ENCODE measurements at regions not wholly inside any gene's neighbourhood (a gene's known extent, or its start where the extent isn't known, plus 50 kb on each side); places are given as distances from the start of the nearest gene placed in this dataset.

DNA sequence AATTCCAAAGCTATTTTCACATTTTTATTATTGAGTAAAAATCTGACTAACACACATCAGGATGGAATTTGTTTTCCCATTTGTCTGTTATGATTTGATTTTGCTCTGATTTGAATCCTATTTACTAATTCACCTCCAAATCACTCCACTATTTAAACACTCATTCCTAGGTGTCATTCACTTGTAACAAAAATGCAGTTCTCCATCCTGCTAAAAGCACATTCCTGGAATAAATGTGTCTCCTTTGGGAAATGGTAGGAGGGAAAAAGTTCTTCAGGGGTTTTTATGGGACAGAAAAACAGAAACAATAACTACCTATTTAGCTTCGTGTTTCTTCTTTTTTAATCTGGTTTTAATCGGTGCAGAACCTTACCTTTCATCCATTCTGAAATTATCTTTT is 494.1 kb upstream of the CITED2 start:
- in situ Hi-C loops (cut with MboI; ENCODE audit: low sequenced_read_pairs): no loop called here

DNA sequence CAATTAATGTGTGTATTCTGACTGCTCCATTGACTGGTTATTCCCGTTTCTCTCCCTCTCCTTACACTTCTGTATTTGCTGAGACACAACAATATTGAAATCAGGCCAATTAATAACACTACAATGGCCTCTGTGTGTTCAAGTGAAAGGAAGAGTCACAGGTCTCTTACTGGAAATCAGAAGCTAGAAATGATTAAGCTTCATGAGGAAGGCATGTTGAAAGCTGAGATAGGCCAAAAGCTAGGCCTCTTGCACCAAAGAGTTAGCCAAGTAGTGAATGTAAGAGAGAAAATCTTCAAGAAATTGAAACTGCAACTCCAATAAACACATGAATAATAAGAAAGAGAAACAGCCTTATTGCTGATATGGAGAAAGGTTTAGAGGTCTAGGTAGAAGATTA is 489.5 kb upstream of the CITED2 start:
- in situ Hi-C loops (cut with MboI; ENCODE audit: low sequenced_read_pairs): no loop called here

DNA sequence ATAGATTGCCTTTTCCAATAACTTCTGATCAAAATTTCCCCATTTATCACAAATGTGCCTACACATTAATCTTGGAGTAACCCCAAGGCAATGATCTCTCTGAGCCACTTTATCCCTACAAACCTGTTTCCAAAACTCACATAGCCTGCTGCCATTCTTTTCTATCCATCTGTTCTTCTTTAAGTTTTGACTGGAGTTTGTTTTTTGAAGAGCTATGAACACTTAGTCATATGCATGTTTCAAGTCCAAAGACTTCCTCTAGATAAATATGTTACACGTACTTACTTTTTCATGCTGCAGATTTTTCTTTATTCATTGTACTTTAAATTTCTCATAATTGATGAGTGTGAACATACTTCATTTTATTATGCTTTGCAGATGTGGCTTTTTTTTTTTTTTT is 488.9 kb upstream of the CITED2 start:
- in situ Hi-C loops (cut with MboI; ENCODE audit: low sequenced_read_pairs): no loop called here

DNA sequence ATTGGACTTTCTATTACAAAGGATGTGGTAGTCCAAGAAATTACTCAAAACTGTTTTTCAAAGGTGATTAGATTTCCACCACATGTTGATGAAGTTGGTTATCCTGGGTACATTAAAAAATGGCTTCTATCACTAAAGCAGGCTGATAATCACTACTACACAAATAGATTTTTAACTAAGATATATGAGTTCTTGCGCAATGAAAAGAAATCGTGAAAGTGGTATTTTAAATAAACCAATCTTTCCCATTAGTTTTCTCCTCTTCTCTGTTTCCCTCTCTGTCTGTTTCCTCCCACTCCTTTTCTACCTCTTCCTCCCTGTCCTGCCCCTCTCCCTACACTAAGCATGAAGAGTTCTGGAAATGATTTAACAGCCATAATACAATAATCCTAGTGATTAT is 487.9 kb upstream of the CITED2 start:
- in situ Hi-C loops (cut with MboI; ENCODE audit: low sequenced_read_pairs): no loop called here

DNA sequence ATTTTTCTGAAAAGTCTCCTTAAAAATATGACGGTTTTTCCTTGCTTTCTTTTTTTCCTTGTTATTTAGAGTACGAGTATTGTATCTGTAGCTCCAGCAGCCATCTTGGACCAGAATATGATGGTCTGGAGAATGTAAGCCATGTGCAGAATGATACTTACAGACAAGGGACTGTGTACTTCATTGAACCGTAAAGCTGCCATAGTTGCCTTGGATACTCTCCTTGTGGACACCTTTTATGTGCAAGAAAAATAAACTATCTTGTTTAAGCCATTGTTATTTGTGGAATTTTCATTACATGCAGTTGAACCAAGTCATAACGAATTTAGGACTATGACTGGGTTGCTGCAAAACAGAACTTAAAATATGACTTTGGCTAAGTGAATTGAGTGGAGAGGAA is 485.8 kb upstream of the CITED2 start:
- in situ Hi-C loops (cut with MboI; ENCODE audit: low sequenced_read_pairs): no loop called here

DNA sequence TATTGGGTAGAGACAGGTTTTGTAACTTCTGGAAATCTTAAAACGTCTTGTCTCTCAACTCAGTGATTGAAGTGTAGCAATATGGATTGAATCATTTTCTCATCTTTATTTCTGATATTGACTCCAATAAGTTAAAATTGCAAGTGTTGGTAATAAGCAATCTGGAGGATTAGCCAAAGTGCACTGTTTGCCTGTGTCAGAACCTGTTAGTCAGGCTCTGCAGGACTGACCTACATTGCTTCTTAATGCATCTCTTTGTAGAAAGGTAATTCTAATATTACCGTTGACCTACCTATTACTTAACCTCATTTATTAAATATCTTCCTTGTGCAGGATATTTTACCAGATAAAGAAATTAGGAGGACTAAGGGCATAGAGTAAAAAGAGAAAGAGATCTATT is 484.0 kb upstream of the CITED2 start:
- in situ Hi-C loops (cut with MboI; ENCODE audit: low sequenced_read_pairs): no loop called here

DNA sequence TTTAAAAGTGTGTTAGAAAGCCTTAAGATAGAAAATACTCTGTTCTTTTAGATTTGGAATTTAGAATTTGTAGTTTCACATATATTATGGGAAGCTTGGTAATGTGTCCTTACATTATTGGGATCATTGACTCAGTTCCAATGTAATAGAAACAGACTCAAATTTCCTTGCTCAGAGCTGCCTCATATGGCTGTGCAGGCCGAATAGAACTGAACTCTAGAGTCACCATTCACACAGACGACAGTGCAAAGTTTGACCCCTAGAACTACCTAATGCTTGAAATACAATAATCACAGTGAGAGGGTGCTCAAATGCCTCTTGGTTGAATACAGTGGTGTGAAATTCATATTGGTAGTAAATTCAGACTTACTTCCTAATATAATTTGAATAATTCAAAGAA is 482.7 kb upstream of the CITED2 start:
- in situ Hi-C loops (cut with MboI; ENCODE audit: low sequenced_read_pairs): no loop called here

DNA sequence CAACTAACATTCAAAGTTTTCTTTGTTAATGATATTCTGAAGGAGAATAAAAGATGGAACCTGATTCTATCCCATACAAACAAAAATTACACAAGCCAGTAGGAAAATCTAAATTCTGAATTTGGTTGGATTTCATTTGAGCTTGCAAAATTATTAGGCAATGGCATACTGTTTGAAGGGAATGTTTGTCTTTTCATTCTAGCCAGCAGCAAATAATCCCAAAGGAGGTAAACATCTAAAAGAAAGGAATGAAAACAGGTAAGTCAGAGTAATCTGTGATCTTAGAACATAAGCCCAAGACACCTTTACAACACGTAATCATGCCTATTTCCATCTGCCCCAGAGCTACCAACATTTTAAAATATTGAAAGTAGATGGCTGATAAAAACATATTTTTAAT is 482.1 kb upstream of the CITED2 start:
- in situ Hi-C loops (cut with MboI; ENCODE audit: low sequenced_read_pairs): no loop called here

DNA sequence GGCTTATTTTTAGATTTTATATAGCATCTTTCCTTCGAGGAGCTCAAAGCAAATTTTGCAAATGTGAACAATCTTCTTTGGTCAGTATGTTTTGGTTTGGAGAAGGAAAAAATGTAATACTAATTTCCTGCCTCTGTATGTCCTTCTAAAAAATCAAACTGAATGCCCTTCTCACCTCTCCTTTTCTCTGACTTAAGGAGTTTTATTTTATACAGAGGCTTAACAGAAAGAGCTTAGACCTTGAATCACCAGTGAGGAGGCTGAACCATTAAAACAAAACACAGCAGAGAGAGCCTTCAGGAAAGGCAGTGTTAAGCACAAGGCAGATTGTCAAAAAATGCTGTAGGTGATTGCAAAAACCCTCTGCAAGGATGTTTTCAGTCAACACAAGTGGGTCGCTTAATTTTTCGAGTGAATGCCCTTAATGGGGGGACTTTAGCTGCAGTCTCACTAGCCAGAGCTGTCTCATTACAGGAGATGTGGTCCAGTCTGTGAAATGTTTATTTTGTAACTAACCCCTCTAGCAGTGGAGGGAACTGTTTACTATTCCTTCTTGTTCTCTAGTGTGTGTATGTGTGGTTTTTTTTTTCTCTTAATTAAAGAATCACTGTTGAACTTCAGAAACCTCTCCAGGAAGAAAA is 481.3 kb upstream of the CITED2 start:
- in situ Hi-C loops (cut with MboI; ENCODE audit: low sequenced_read_pairs): no loop called here

DNA sequence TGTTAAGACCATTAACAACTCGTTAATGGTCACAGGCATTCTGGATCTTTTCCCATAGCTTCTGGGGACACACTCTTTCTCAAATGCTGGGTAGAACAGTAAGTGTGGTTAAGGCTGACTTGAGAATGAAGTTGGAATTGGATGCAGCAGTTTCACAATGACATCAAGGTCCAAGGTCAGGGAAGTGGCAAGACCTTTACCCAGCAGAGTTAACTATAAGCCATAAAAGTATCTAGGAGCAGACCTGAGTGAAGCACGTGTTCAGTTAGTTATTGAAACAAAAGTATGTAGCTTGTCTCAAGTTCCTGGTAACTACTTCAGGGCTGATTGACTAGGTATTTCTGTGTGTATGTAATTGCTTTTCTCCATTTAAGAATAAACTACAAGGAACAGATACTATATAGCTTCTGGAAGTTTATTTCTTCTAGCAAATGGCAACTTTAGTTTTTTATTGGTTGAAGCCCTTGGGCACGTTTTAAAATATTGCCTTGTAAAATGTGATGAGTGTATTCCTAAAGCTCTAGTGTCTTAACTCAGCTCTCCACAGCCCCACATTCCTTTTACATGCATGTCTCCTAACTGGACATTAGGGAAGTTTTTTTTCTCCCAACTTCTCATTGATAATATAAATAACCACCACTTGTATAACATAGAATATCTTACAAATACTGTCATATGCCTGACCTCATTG is 479.0 kb upstream of the CITED2 start:
- in situ Hi-C loops (cut with MboI; ENCODE audit: low sequenced_read_pairs): no loop called here

DNA sequence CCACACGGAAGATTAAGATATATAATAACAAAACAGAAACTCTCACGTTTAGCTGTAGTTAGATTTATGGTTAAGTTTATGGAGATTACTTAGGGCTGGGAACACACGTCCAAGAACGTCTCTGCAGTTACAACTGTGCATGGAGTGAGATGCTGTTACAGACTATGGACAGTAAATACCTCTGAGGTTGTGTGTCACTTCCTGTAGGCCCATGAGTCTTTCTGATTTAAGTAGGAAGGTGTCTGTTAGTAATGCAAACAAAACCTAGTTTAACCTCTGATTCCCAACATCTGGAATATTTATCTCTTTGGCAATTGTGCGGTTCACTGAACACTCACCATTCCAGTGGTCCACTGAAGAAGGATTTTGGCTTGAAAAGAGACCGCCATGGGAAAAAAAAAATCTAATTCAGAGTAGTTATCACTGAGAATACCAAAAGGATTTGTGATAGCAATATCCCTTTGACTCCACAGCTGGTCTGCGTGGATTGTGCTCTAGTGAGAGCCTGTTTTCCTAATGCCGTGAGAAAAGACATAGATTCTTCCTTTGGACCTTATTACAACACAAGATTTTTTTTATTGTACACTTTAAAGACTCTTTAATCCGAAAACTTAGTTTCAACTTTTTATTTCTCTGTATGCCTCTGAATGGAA is 478.2 kb upstream of the CITED2 start:
- in situ Hi-C loops (cut with MboI; ENCODE audit: low sequenced_read_pairs): no loop called here

DNA sequence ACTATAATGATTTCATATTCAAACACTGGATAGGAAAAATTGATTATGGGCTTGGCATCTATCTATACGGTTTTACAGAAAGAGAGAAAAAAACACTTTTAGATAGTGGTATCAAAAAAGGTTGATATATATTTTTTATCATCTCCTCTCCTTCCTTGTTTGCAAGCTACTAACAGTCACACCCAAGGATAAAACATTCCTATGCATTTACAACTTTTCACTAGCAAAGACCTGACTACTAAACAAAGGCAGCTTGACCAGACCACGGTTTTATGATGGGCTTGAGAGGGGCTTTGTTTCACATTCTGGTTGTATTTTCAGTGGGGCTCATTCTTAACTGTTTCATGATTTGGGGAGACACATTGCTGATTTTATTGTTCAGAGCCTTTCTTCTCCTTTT is 477.6 kb upstream of the CITED2 start:
- in situ Hi-C loops (cut with MboI; ENCODE audit: low sequenced_read_pairs): no loop called here

DNA sequence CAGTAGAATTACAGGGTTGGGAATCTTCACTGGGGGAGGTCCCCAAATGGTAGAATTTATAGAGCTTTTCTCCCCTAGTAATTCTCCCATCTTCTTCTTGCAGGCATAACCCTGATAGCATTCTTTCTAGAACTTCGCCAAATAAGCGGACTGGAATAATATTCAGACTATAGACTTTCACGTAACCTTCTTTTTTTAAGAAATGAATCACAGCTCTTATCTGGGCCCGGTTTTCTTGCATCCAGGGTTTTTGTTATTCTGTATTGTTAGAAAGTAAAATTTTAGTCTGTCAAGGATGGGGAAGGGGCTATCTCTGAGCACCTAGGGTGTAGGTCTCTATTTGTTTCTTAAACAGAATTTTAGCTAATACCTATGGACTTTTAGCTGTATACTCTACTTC is 476.8 kb upstream of the CITED2 start:
- in situ Hi-C loops (cut with MboI; ENCODE audit: low sequenced_read_pairs): no loop called here

DNA sequence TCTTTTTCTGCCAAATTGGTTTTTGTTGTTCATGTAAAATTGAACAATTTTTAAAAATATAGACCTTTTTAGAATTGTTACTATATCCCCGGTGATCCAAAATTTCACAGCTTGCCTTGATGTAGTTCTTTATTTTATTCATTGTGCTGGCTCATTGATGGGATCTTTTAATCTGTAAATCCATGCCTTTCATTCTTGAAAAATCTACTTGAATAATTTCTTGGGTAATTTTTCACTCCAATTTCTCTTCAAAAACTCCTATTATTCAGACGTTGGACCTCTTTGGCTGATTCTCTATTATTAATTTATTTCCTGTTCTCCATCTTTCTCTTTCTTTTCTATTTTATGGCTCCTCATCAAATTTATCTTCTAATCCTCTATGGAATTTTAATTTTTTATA is 476.1 kb upstream of the CITED2 start:
- in situ Hi-C loops (cut with MboI; ENCODE audit: low sequenced_read_pairs): no loop called here

DNA sequence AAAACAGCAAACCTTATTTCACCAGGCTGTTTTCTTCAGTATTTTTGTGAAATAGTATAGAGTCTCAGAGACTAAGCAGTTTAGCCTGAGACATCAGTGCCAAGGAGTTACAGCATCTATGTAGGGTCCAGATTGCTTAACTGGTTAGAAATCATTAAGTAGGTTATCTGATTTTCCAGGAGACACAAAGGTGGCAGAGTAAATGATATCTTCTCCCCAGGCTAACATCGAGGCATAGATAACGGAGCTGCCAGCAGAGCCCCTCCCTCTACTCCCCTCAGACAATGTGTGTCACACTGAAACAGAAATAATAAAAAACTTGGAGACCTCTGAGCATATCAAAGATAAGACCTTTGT is 473.0 kb upstream of the CITED2 start:
- in situ Hi-C loops (cut with MboI; ENCODE audit: low sequenced_read_pairs): no loop called here

DNA sequence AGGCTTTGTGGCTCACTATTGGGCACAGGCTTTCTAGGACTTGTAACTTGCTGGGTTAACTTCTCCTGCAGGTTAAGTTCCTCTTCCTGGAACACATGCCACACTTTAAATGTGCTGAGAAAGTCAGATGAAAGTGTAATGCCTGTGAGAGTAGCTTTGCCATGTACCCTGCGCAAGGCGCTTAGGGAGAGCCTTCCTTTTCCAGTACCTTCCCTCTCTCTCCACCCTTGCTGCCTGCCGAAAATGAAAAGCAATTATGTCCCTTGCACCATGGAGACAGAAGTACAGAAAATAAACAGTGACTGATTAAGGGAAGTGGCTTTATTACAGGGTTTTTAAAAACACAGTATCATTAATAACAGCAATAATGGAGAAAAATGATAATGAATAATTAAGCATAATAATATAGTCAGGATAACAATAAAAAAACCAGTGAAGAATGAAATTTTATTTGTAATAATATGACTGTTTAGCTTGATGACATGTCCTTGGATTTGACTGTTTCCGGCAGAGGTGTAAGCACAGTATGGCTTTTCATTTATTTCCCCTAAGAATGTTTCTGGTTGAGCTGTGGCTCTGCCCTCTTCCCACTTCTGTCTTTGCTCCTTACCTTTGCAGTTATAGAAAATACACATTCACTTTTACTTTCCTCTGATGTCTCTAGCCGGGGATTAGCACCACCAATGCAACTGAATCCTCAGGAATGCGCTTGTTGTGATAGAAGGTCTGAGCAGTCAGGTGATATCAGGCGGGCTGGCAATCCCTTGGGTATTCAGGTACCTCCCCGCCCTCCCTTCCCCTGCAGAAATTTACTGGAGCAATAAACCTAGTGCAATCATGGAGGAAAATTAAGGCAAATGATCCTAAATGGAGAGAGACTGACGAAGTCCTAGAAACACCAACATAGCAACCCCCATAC is 472.3 kb upstream of the CITED2 start:
- in situ Hi-C loops (cut with MboI; ENCODE audit: low sequenced_read_pairs): no loop called here

DNA sequence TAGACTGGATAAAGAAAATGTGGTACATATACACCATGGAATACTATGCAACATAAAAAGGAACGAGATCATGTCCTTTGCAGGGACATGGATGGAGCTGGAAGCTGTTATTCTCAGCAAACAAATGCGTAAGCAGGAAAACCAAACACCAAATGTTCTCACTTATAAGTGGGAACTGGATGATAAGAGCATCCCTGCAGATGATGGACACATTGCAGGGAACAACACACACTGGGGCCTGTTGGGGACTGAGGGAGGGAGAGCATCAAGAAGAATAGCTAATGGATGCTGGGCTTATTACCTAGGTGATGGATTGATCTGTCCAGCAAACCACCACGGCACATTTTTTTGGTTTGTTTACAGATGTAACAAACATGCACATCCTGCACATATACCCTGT is 470.5 kb upstream of the CITED2 start:
- in situ Hi-C loops (cut with MboI; ENCODE audit: low sequenced_read_pairs): no loop called here

DNA sequence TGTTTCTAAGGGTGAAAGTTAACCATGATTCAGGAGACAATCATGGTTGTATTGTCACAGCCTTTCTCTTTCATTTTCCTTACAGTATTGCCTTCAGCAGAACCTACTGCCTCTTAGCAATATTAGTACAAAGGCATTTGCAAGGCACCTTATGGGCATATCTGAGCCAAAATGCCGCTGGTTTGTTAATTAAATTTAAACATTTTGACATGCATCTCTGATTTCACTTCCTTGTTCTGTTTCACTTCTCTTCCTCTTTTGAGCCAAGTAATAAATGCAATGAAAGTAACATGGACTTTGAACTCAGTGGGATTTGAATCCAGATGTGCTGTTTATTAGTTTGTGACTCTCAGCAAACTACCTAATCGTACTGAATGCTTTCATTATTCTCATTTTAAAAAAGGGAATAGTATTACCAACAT is 467.4 kb upstream of the CITED2 start:
- in situ Hi-C loops (cut with MboI; ENCODE audit: low sequenced_read_pairs): no loop called here

DNA sequence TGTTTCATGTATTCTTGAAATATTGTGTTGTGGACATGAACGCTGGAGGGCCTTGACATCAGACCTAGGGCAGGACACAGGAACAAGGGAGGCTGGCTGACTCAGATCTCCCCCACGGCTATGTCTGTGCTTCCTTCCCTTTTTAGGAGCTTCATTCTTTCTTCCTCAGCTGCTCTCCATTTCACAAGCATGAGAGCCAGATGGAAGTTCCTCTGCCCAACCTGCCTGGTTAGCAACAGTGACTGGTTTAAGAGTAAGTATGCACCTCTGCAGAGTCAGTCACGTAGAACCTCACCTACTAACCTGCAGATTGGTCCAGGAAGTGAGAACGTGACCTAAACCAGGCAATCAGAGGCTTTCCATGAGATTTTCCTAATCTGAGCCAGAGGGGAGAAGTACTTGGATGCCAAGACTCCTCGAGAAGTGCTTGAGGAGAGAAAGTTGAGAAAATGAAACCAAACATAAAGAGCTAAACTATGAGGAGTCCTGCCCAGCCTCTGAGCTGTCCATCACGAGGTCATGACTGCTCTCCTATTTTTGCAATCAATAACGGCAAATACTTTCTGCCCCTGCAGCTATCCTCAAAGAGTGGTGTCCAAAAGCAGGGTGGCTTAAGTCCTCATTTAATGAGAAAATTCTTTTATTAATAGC is 465.2 kb upstream of the CITED2 start:
- in situ Hi-C loops (cut with MboI; ENCODE audit: low sequenced_read_pairs): no loop called here

DNA sequence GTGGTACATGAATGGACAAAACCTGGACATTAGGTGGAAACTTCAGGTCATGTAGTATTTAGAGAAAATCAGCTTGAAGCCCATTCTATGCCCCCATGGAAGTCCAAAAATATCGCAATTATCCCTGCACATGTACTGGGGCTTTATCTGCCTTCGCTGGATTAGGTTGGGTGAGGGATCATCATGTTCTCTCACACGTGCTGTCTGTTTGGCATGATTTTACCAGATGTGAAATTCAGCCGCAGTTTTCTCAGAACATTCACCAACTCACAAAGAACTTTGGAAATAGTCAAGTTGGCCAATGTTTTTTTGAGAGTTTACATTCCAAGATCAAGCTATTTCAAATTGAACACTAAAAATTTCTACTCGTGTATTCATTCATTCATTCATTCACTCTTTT is 459.8 kb upstream of the CITED2 start:
- in situ Hi-C loops (cut with MboI; ENCODE audit: low sequenced_read_pairs): no loop called here

DNA sequence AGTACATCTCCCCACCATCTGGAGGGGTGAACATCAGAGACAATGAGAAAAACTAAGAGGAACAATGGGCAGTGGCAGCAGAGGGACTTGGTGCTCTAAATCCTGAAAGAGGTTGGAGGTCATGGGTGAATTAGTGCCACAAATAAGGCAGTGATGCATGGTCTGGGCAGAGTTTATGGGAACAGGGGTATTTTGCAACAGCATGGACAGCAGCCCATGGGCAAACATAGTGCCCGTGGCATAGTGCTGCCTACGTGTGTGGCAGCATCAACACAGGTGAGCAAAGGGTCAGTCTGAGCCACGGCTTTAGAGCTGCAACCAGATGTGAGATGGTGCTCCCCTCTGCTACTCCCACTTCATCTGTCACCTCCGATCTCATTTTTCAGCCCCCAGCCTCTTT is 459.1 kb upstream of the CITED2 start:
- in situ Hi-C loops (cut with MboI; ENCODE audit: low sequenced_read_pairs): no loop called here

All from HL-60/S4 treated with retinoic acid at 250 ng/mL for 4 days and 3 days (cell line).